H9 (cell line): ENCODE measurements at regions not wholly inside any gene's neighbourhood (a gene's known extent, or its start where the extent isn't known, plus 50 kb on each side); places are given as distances from the start of the nearest gene placed in this dataset.

Experiments
- DNase-seq: peaks from one replicate; pipeline ENCODE4 v3.0.0-alpha.2; 2017
- H2AFZ ChIP-seq: one replicate; pipeline ENCODE4 v1.6.1; 2013; ENCODE audit warnings: mild to moderate bottlenecking, low read length, control low read depth, moderate library complexity
- H2AK5ac ChIP-seq: 2 replicates; pipeline ENCODE4 v1.6.1; 2013; ENCODE audit warnings: low read length, control low read depth, mixed read lengths; ENCODE audit not compliant: insufficient read length
- H2BK120ac ChIP-seq: one replicate; pipeline ENCODE4 v1.6.1; 2013; ENCODE audit warnings: low read depth, mild to moderate bottlenecking, low read length, control low read depth, inconsistent platforms; ENCODE audit not compliant: poor library complexity, severe bottlenecking
- H2BK12ac ChIP-seq: 2 replicates; pipeline ENCODE4 v1.6.1; 2013; ENCODE audit warnings: low read length, control low read depth, mixed read lengths, low read depth; ENCODE audit not compliant: insufficient read length
- H2BK15ac ChIP-seq: 2 replicates; pipeline ENCODE4 v1.6.1; 2013; ENCODE audit warnings: low read depth, low read length, control low read depth
- H2BK20ac ChIP-seq: one replicate; pipeline ENCODE4 v1.6.1; 2013; ENCODE audit warnings: low read depth, mild to moderate bottlenecking, low read length, control low read depth, inconsistent platforms; ENCODE audit not compliant: poor library complexity, severe bottlenecking
- H2BK5ac ChIP-seq: 2 replicates; pipeline ENCODE4 v1.6.1; 2013; ENCODE audit warnings: low read length, control low read depth, mixed read lengths; ENCODE audit not compliant: insufficient read length
- H3K14ac ChIP-seq: 2 replicates; pipeline ENCODE4 v1.6.1; 2013; ENCODE audit warnings: low read length, control low read depth; ENCODE audit not compliant: insufficient read depth
- H3K18ac ChIP-seq: 2 replicates; pipeline ENCODE4 v1.6.1; 2013; ENCODE audit warnings: low read depth, mild to moderate bottlenecking, mixed read lengths, low read length, control low read depth; ENCODE audit not compliant: insufficient read length
- H3K23ac ChIP-seq: 2 replicates; pipeline ENCODE4 v1.6.1; 2013; ENCODE audit warnings: low read length, control low read depth, mixed read lengths, low read depth; ENCODE audit not compliant: insufficient read length
- H3K23me2 ChIP-seq: 2 replicates; pipeline ENCODE4 v1.6.1; 2013; ENCODE audit warnings: low read depth, mild to moderate bottlenecking, mixed read lengths, low read length, control low read depth; ENCODE audit not compliant: insufficient read length, poor library complexity, severe bottlenecking
- H3K27ac ChIP-seq: 2 replicates; pipeline ENCODE4 v1.5.1; 2013; ENCODE audit warnings: low read length, control low read depth, mixed read lengths, low read depth; ENCODE audit not compliant: insufficient read length
- H3K27me3 ChIP-seq: 2 replicates; pipeline ENCODE4 v1.6.1; 2013; ENCODE audit warnings: low read length, control low read depth, inconsistent platforms; ENCODE audit not compliant: insufficient read depth
- H3K4ac ChIP-seq: 2 replicates; pipeline ENCODE4 v1.6.1; 2013; ENCODE audit warnings: low read depth, mild to moderate bottlenecking, control low read depth, inconsistent platforms, low read length, moderate library complexity
- H3K4me1 ChIP-seq: 2 replicates; pipeline ENCODE4 v1.6.1; 2013; ENCODE audit warnings: low read length, control low read depth, inconsistent platforms; ENCODE audit not compliant: insufficient read depth
- H3K4me2 ChIP-seq: 2 replicates; pipeline ENCODE4 v1.6.1; 2013; ENCODE audit warnings: low read length, control low read depth, mixed read lengths; ENCODE audit not compliant: insufficient read length, insufficient read depth
- H3K56ac ChIP-seq: 2 replicates; pipeline ENCODE4 v1.6.1; 2013; ENCODE audit warnings: low read depth, mild to moderate bottlenecking, mixed read lengths, low read length, control low read depth; ENCODE audit not compliant: insufficient read length
- H3K79me1 ChIP-seq: 2 replicates; pipeline ENCODE4 v1.6.1; 2013; ENCODE audit warnings: low read depth, mild to moderate bottlenecking, moderate library complexity, low read length, control low read depth, inconsistent platforms; ENCODE audit not compliant: insufficient read depth, poor library complexity, severe bottlenecking
- H3K79me2 ChIP-seq: 2 replicates; pipeline ENCODE4 v1.6.1; 2013; ENCODE audit warnings: low read length, control low read depth, inconsistent platforms; ENCODE audit not compliant: insufficient read depth
- H3K9ac ChIP-seq: 2 replicates; pipeline ENCODE4 v1.6.1; 2013; ENCODE audit warnings: low read length, control low read depth, mixed read lengths; ENCODE audit not compliant: insufficient read length; ENCODE audit errors: extremely low read depth
- H3K9me3 ChIP-seq: one replicate; pipeline ENCODE4 v1.6.1; 2013; ENCODE audit warnings: low read depth, low read length, inconsistent platforms; ENCODE audit not compliant: control insufficient read depth
- H3T11ph ChIP-seq: one replicate; pipeline ENCODE4 v1.6.1; 2013; ENCODE audit warnings: mild to moderate bottlenecking, low read length, control low read depth, inconsistent platforms
- H4K20me1 ChIP-seq: one replicate; pipeline ENCODE4 v1.6.1; 2013; ENCODE audit not compliant: control insufficient read depth, insufficient read length, insufficient read depth
- H4K5ac ChIP-seq: 2 replicates; pipeline ENCODE4 v1.6.1; 2013; ENCODE audit warnings: low read depth, mild to moderate bottlenecking, mixed read lengths, low read length, control low read depth; ENCODE audit not compliant: insufficient read length
- H4K8ac ChIP-seq: replicated peaks from 2 replicates; pipeline ENCODE4 v1.6.1; 2013; ENCODE audit warnings: low read length, control low read depth, mixed read lengths, low read depth; ENCODE audit not compliant: insufficient read length
- H4K91ac ChIP-seq: 2 replicates; pipeline ENCODE4 v1.6.1; 2013; ENCODE audit warnings: low read depth, mild to moderate bottlenecking, moderate library complexity, mixed read lengths, low read length, control low read depth; ENCODE audit not compliant: insufficient read length
- H3K27ac Mint-ChIP-seq, 3 experiments: 2 replicates in 2 of 3; 3 replicates in 1 of 3; pipeline ENCODE4 v1.8.0; 2020 to 2021; ENCODE audit warnings: mixed read lengths in 3 of 3, mild to moderate bottlenecking in 1 of 3, moderate library complexity in 1 of 3
- H3K27me3 Mint-ChIP-seq: 2 replicates; pipeline ENCODE4 v1.8.0; 2021; ENCODE audit warnings: low read depth, mild to moderate bottlenecking, moderate library complexity, mixed read lengths
- H3K36me3 Mint-ChIP-seq, 3 experiments: 2 replicates in 2 of 3; 3 replicates in 1 of 3; pipeline ENCODE4 v1.8.0; 2020 to 2021; ENCODE audit warnings: low read depth in 3 of 3, mixed read lengths in 3 of 3; ENCODE audit not compliant: insufficient read depth in 1 of 3
- H3K4me1 Mint-ChIP-seq, 2 experiments: 2 replicates each; pipeline ENCODE4 v1.8.0; 2020; ENCODE audit warnings: mixed read lengths in 2 of 2
- H3K4me3 Mint-ChIP-seq, 2 experiments: 2 replicates in 1 of 2; 3 replicates in 1 of 2; pipeline ENCODE4 v1.8.0; 2020 to 2021; ENCODE audit warnings: mild to moderate bottlenecking in 2 of 2, mixed read lengths in 2 of 2, moderate library complexity in 1 of 2
- H3K9me3 Mint-ChIP-seq, 2 experiments: 2 replicates in 1 of 2; 3 replicates in 1 of 2; pipeline ENCODE4 v1.8.0; 2020; ENCODE audit warnings: mild to moderate bottlenecking in 2 of 2, mixed read lengths in 2 of 2, moderate library complexity in 1 of 2
- WGBS: extraction: QIAGEN DNeasy Blood & Tissue Kit; methylation state at CpG from one replicate; pipeline ENCODE4 v1.1.7; 2013; ENCODE audit warnings: missing lambda C conversion rate, low lambda C conversion rate, mixed read lengths; ENCODE audit not compliant: insufficient read length; ENCODE audit errors: extremely low coverage; 5-methylcytosine and 5-hydroxymethylcytosine counted together
- TF ChIP-seq, protein P1 (sequence below): fragments of 200-600 bp; sonication (generic); conservative IDR thresholded peaks from 3 replicates; pipeline ENCODE4 v1.8.0; 2021; ENCODE audit warnings: antibody characterized with exemption, mild to moderate bottlenecking

DNA sequence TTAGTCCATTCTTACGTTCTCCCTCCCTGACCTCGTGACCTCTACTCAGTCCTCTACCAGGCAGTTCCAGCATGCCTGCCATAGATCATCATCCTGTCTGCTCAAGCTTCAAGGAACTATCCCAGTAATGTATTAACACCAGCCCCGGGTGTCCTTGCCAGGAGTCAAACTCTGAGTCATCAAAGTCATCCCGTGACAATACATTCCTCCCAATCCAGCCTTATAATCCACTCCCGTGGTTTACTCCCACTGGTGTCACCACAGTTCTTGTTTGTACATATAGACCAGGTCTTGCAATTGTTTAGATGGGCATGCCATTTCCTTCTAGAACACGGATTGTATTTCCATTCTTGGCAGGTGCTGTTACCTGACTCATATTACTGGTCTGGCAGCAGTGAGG lies 68.7 kb upstream of the TAB3 start:
- H2BK12ac ChIP-seq = no peak overlapping the region
- H3K23me2 ChIP-seq = no peaks in the 10 kb centered on the region
- H3K9ac ChIP-seq = no peak overlapping the region
- DNase-seq = no peak
- Mint-ChIP-seq H3K4me3 (no peak overlapping the region), H3K4me1 (no peaks in the 10 kb centered on the region), H3K27ac (no peak overlapping the region), H3K9me3 (peaks cover 65% of the 10 kb centered on the region in 2 experiments), H3K36me3 (no peaks in the 10 kb centered on the region; a peak in 2 of 7 replicates), H3K27me3 (no peaks in the 10 kb centered on the region)
- H4K8ac ChIP-seq = no peak overlapping the region
- no peaks in the 10 kb centered on the region for H4K20me1 ChIP-seq
- H4K5ac ChIP-seq = no peak overlapping the region
- H3T11ph ChIP-seq = no peak overlapping the region
- no peak overlapping the region for H3K27ac ChIP-seq
- H2BK120ac ChIP-seq = no peak overlapping the region
- no peak overlapping the region for H2BK20ac ChIP-seq
- H3K9me3 ChIP-seq = no peaks in the 10 kb centered on the region
- H3K4me1 ChIP-seq = no peaks in the 10 kb centered on the region
- H3K18ac ChIP-seq = no peak overlapping the region
- H3K56ac ChIP-seq = no peak overlapping the region
- H4K91ac ChIP-seq = no peak overlapping the region
- no peak overlapping the region for H3K14ac ChIP-seq
- no peaks in the 10 kb centered on the region for H3K79me2 ChIP-seq
- H3K79me1 ChIP-seq = no peaks in the 10 kb centered on the region
- no peak overlapping the region for H2BK5ac ChIP-seq
- no peak overlapping the region for H3K23ac ChIP-seq
- no peaks in the 10 kb centered on the region for H3K27me3 ChIP-seq
- H3K4me2 ChIP-seq = no peak overlapping the region
- no peak overlapping the region for H3K4ac ChIP-seq
- TF ChIP-seq, protein P1, sequence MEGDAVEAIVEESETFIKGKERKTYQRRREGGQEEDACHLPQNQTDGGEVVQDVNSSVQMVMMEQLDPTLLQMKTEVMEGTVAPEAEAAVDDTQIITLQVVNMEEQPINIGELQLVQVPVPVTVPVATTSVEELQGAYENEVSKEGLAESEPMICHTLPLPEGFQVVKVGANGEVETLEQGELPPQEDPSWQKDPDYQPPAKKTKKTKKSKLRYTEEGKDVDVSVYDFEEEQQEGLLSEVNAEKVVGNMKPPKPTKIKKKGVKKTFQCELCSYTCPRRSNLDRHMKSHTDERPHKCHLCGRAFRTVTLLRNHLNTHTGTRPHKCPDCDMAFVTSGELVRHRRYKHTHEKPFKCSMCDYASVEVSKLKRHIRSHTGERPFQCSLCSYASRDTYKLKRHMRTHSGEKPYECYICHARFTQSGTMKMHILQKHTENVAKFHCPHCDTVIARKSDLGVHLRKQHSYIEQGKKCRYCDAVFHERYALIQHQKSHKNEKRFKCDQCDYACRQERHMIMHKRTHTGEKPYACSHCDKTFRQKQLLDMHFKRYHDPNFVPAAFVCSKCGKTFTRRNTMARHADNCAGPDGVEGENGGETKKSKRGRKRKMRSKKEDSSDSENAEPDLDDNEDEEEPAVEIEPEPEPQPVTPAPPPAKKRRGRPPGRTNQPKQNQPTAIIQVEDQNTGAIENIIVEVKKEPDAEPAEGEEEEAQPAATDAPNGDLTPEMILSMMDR = no peak
- no peak overlapping the region for H2BK15ac ChIP-seq
- no CpG with 5 or more reads among the region's 6 CpGs for WGBS
- no peak overlapping the region for H2AK5ac ChIP-seq
- no peak overlapping the region for H2AFZ ChIP-seq
